ENCODE measurements at regions not wholly inside any gene's neighbourhood (a gene's known extent, or its start where the extent isn't known, plus 50 kb on each side); places are given as distances from the start of the nearest gene placed in this dataset.

DNA sequence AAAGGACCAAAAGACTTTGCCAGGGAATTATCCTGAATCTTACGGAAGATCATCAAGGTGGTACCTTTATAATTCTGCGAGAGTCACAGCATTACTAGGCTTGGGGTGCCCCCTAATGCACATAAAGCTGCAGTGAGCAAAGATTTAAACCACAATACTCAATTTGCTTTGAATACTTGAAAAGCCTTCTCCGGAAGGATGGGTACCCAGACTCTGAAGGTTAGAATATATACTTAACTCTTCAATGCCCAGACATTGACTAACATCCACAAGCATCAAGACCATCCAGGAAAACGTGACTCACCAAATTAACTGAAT, 117.8 kb upstream of the KCNH8 start:
- Histone ChIP-seq H3K9me3 (no peaks in the 10 kb centered on the region), H3K4me1 (no peaks in the 10 kb centered on the region), H3K4me3 (no peak overlapping the region), H3K27me3 (no peaks in the 10 kb centered on the region), H3K36me3 (no peaks in the 10 kb centered on the region), H3K27ac (no peak overlapping the region)
- 43 to 50% methylated on average over 4 of the region's 4 CpGs for WGBS, 2 donors
- no peak for DNase-seq
- intact Hi-C loops (cut with DNase I) = no loop called here
- no peak for TF ChIP-seq POLR2A (IDR thresholded peaks at IDR 0.05)
- TF ChIP-seq, protein P1, sequence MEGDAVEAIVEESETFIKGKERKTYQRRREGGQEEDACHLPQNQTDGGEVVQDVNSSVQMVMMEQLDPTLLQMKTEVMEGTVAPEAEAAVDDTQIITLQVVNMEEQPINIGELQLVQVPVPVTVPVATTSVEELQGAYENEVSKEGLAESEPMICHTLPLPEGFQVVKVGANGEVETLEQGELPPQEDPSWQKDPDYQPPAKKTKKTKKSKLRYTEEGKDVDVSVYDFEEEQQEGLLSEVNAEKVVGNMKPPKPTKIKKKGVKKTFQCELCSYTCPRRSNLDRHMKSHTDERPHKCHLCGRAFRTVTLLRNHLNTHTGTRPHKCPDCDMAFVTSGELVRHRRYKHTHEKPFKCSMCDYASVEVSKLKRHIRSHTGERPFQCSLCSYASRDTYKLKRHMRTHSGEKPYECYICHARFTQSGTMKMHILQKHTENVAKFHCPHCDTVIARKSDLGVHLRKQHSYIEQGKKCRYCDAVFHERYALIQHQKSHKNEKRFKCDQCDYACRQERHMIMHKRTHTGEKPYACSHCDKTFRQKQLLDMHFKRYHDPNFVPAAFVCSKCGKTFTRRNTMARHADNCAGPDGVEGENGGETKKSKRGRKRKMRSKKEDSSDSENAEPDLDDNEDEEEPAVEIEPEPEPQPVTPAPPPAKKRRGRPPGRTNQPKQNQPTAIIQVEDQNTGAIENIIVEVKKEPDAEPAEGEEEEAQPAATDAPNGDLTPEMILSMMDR (IDR thresholded peaks at IDR 0.05) = no peak

DNA sequence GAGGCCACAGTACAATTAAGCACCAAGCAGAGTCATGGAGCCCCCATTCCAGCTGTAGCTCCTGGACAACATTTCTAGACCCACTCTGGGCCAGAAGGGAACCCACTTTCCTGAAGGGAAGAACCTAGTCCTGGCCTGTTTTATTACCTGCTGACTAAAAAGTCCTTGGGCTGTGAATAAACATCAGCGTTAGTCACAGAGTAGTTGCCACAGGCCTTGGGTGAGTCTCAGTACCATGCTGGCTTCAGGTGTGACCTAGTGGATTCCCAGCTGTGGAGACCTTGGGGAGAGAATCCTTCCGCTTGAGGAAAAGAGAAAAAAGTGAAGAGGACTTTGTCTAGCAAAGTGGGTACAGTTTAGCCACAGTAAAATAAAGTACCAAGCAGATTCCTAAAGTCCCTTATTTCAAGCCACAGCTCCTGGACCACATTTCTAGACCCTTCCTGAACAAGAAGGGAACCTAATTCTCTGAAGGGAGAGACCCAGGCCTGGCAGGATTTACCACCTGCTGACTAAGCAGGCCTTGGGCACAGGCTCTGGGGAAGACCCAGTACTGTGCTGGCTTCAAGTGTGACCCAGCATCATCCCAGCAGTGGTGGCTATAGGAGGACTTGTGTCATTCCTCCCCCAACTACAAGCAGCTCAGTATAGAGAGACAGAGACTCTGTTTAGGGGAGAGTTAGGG, 118.3 kb upstream of the KCNH8 start:
- intact Hi-C loops (cut with DNase I) = no loop called here
- Histone ChIP-seq H3K27ac (no peak overlapping the region), H3K4me3 (no peak overlapping the region), H3K27me3 (no peaks in the 10 kb centered on the region), H3K36me3 (no peaks in the 10 kb centered on the region), H3K9me3 (no peaks in the 10 kb centered on the region), H3K4me1 (no peaks in the 10 kb centered on the region)
- WGBS, 2 donors = 42 to 92% methylated on average over 2 of the region's 2 CpGs
- DNase-seq = no peak
- TF ChIP-seq, protein P1 (IDR thresholded peaks at IDR 0.05) = no peak
- no peak for TF ChIP-seq POLR2A (IDR thresholded peaks at IDR 0.05)

DNA sequence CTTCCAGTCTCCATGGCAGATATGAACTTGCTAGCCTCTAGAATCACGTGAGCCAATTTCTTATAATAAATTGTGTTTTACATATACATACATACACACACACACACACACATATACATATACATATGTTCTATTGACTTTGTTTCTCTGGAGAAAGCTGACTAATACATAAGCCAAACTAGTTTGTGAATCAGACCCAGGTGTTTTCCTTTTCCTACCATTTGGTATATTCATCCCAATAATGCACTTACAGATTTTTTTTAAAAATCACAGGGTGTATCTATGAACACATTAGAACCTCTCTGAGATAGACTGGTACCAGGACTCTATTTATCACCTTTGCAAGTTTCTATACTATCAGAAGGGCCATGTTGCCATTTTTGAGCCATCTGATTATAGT, 122.9 kb upstream of the KCNH8 start:
- intact Hi-C loops (cut with DNase I) = no loop called here
- no peak for TF ChIP-seq POLR2A (IDR thresholded peaks at IDR 0.05)
- TF ChIP-seq, protein P1 (IDR thresholded peaks at IDR 0.05) = no peak
- no peak overlapping the region for H3K4me3 ChIP-seq
- no peaks in the 10 kb centered on the region for H3K9me3 ChIP-seq
- no peak overlapping the region for H3K27ac ChIP-seq
- H3K27me3 ChIP-seq = no peaks in the 10 kb centered on the region
- no peaks in the 10 kb centered on the region for H3K36me3 ChIP-seq
- H3K4me1 ChIP-seq = no peaks in the 10 kb centered on the region
- DNase-seq = no peak
- 47 to 83% methylated on average over 1 of the region's 1 CpG for WGBS, 2 donors

GRCh38 chr3:19022546-19022945, 125.8 kb upstream of the KCNH8 start:
- Histone ChIP-seq H3K36me3 (no peaks in the 10 kb centered on the region), H3K27ac (no peak overlapping the region), H3K4me3 (no peak overlapping the region), H3K4me1 (no peaks in the 10 kb centered on the region), H3K9me3 (no peaks in the 10 kb centered on the region), H3K27me3 (no peaks in the 10 kb centered on the region)
- 72 to 78% methylated on average over 4 of the region's 4 CpGs for WGBS, 2 donors
- no peak for DNase-seq
- intact Hi-C loops (cut with DNase I) = no loop called here
- no peak for TF ChIP-seq POLR2A (IDR thresholded peaks at IDR 0.05)
- TF ChIP-seq, protein P1 (IDR thresholded peaks at IDR 0.05) = no peak

GRCh38 chr3:19016851-19017250, 131.5 kb upstream of the KCNH8 start:
- no peaks in the 10 kb centered on the region for H3K36me3 ChIP-seq
- no peak for DNase-seq
- H3K27me3 ChIP-seq = no peaks in the 10 kb centered on the region
- H3K4me1 ChIP-seq = no peaks in the 10 kb centered on the region
- no peak overlapping the region for H3K4me3 ChIP-seq
- H3K27ac ChIP-seq = no peak overlapping the region
- TF ChIP-seq, protein P1 (IDR thresholded peaks at IDR 0.05) = no peak
- no peak for TF ChIP-seq POLR2A (IDR thresholded peaks at IDR 0.05)
- intact Hi-C loops (cut with DNase I) = no loop called here
- 61 to 85% methylated on average over 2 of the region's 2 CpGs for WGBS, 2 donors
- H3K9me3 ChIP-seq = no peaks in the 10 kb centered on the region

Measured in esophagus squamous epithelium (tissue), 5 donors.